Fibroblast of villous mesenchyme (primary cell): ENCODE measurements at regions not wholly inside any gene's neighbourhood (a gene's known extent, or its start where the extent isn't known, plus 50 kb on each side); places are given as distances from the start of the nearest gene placed in this dataset.

Experiments used
- DNase-seq: peaks from one replicate; pipeline ENCODE4 v3.0.0-alpha.2; 2010; ENCODE audit warnings: low read depth
- H3K4me3 ChIP-seq: 2 replicates; pipeline ENCODE4 v1.5.1; 2011; ENCODE audit warnings: low read depth, mild to moderate bottlenecking, low read length
- CTCF ChIP-seq: IDR thresholded peaks from 2 replicates; pipeline ENCODE4 v1.5.1; 2012; ENCODE audit warnings: low read depth, mild to moderate bottlenecking, low read length; ENCODE audit not compliant: insufficient read depth

GRCh38 chr17:33811004-33811760 lies 443.9 kb upstream of the CCL2 start:
- no peak overlapping the region for H3K4me3 ChIP-seq
- no peak for TF ChIP-seq CTCF
- no peak for DNase-seq

GRCh38 chr17:33811984-33812577 lies 443.0 kb upstream of the CCL2 start:
- no peak overlapping the region for H3K4me3 ChIP-seq
- DNase-seq, result no peak
- TF ChIP-seq CTCF, result no peak

- H3K4me3 ChIP-seq, result no peak overlapping the region
- no peak for DNase-seq
- no peak for TF ChIP-seq CTCF
These were observed 440.2 kb upstream of the CCL2 start for GRCh38 chr17:33814852-33815251.

- TF ChIP-seq CTCF, result no peak
- no peak for DNase-seq
- H3K4me3 ChIP-seq, result no peak overlapping the region
These were observed 439.0 kb upstream of the CCL2 start for GRCh38 chr17:33816036-33816435.

GRCh38 chr17:33816842-33817617 lies 438.1 kb upstream of the CCL2 start:
- DNase-seq, result no peak
- no peak overlapping the region for H3K4me3 ChIP-seq
- TF ChIP-seq CTCF, result no peak

GRCh38 chr17:33819539-33819938 lies 435.5 kb upstream of the CCL2 start:
- no peak for DNase-seq
- no peak for TF ChIP-seq CTCF
- H3K4me3 ChIP-seq, result no peak overlapping the region
